Activated CD4-positive, alpha-beta T cell treated with anti-CD3 and anti-CD28 coated beads, Interleukin-2, Interleukin-4, amounts not matched to agents 100 ng/mL and 50 ng/mL, durations not matched to agents 16 hours and 8 hours (primary cell): ENCODE measurements at regions not wholly inside any gene's neighbourhood (a gene's known extent, or its start where the extent isn't known, plus 50 kb on each side); places are given as distances from the start of the nearest gene placed in this dataset.

Experiments used
- DNase-seq: peaks from one replicate; pipeline ENCODE4 v3.0.0-alpha.2; 2020; ENCODE audit warnings: low spot score

DNA sequence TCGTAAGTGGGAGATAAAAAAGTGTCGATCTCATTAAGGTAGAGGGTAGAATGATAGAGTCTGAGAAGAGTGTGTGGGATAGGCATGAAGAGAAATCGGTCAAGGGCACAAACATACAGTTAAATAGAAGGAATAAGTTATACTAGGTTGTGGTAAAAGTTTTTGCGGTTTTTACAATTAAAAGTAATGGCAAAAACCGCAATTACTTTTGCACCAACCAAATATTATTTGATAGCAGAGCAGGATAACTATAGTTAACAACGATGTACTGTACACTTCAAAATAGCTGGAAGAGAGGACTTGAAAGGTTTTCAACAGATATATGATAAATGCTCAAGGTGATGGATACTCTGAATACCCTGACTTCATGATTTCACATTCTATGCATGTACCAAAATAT lies 135.8 kb upstream of the CDH12 start:
- no peak for DNase-seq

DNA sequence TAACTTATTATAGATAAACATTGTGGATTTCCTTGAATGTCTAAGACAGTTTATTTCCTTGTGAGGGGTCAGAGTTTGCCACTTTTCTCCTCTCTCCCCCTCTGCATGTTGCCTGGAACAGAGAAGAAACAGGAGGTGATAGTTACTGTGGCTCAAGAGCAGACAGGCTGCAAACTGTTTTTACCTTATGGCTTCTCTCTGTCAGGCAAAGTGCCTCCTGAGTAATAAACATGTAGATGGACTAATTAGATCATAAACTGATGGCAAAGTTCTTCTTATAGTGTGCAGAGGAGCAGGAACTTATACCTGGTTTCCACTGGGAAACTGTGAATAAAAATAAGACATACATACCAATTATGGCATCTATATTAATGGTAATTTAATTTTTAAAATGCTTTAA lies 133.1 kb upstream of the CDH12 start:
- DNase-seq: no peak

DNA sequence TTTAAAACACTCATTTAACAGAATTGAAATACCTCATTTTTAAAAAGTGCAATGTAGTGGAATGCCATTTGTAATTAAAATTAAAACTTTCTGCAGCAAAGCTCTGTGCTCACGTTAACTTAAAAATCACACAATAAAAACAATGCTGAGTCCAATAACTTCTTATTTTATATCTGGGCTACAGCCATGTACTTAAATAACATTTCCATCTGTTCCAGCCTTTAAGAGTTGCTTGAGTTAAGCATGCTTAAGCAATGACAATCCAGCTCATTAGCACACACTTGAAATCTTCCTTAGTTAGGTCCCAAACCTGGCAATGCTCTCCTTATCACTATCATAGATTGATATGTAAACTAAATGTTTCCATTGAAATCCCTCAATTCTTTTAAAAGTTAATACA lies 132.3 kb upstream of the CDH12 start:
- no peak for DNase-seq

GRCh38 chr5:22970956-22971618 lies 117.9 kb upstream of the CDH12 start:
- DNase-seq: no peak

DNA sequence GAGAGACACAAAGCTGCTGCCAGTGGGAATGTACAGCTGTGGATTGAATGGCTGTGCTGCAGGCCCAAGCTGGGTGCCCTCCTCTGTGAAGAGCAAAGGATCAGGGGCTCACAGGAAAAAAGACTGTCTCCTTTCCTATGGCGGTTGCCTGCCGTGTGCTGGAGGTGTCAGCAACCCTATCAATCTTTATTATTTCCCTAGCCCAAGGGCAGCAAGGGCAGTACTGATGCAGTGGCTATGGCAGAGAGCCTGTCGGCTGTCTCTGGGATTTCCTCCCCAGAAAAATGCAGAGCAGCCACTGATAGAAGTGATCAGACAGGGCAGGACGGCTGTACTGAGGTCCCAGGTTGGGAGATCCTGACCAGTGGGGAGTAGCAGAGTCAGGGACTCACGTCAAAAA lies 117.3 kb upstream of the CDH12 start:
- no peak for DNase-seq

DNA sequence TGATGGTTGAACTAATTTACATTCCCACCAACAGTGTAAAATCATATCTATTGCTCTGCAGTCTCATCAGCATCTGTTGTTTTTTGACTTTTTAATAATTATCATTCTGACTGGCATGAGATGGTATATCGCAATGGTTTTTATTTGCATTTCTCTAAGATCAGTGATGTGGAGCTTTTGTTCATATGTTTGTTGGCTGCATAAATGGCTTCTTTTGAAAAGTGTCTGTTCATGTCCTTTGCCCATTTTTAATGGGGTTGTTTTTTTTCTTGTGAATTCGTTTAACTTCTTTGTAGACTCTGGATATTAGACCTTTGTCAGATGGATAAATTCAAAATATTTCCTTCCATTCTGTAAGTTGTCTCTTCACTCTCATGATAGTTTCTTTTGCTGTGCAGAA lies 115.2 kb upstream of the CDH12 start:
- no peak for DNase-seq

- no peak for DNase-seq
Observed at GRCh38 chr5:22965960-22966359, 112.8 kb upstream of the CDH12 start.

GRCh38 chr5:22964632-22965031 lies 111.5 kb upstream of the CDH12 start:
- DNase-seq: no peak

DNA sequence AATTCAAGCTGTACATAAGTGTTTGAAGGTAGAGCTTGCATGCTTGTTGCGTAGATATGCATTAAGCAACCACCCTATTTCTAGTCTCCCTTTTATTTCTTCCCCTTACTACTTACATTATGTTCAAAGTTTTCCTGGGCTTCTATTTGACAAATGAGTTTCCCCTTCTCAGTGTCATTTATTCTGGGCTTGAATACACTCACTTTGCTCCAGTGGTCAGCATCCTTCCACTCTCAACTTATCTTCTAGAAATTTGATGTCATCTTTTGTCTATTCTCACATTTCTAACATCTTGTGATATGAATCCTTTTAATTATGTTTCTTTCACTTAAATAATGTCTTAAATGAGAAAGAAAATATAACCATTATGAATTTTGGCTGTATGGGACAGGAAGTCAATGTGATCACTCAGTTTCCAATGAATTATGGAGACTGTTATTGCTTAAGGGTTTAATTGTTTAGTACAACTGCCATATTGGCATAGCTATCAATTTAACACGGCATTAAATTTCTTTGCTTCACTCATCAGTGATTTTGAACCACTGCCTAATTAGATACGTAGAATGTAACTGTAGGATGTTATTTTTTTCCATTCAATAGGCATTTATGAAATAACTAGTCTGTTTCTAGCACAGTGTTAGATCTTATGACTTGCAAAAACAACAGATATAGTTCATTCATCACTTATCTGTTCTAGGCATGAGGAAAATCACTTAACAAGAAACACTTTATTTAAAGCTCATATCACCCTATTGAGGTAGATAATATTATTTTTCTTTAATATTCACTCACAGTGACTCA lies 105.5 kb upstream of the CDH12 start:
- DNase-seq: no peak

DNA sequence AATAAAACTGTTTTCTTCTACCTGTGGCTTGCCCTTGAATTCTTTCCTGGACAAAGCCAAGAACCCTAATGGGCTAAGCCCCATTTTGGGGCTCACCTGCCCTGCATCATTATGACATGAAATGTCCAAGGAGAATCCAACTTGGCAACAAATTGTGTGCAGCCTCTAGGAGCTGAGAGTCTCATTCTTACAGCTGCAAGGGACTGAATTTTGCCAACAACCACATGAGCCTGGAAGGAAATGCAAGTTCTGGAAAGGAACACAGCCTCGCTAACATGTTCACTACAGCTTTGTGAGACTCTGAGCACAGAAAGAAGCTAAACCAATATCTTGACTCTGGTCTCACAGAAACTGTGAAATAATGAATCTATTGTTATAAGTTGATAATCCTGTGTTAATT lies 94.8 kb upstream of the CDH12 start:
- DNase-seq: no peak

- no peak for DNase-seq
Observed at GRCh38 chr5:22938362-22938761, 85.2 kb upstream of the CDH12 start.

- no peak for DNase-seq
Observed at GRCh38 chr5:22928821-22929482, 75.8 kb upstream of the CDH12 start.

- no peak for DNase-seq
Observed at GRCh38 chr5:22926574-22926973, 73.4 kb upstream of the CDH12 start.

- no peak for DNase-seq
Observed at GRCh38 chr5:22918511-22918910, 65.4 kb upstream of the CDH12 start.

GRCh38 chr5:22916393-22916792 lies 63.2 kb upstream of the CDH12 start:
- DNase-seq: no peak

- DNase-seq: no peak
Observed at GRCh38 chr5:22911019-22911418, 57.9 kb upstream of the CDH12 start.

DNA sequence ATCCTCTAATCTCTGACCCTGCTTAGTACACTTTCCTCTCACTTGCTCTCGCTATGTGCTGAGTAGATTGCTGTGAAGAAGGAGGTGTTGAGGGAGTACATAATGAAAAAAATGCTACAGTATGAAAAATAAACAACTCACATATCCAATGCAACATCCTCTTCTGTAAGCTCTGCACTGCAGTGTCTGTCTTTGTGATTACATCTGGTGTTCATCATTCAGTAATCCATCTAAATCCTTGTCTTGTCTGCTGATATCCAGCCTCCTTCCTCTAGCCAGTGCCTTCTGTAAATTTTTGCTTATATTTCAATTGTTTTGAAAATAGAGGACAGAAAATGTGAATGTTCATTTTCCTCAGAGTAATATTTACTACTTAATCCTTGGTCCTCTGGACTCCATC lies 57.4 kb upstream of the CDH12 start:
- no peak for DNase-seq

- no peak for DNase-seq
Observed at GRCh38 chr5:22908586-22908985, 55.4 kb upstream of the CDH12 start.

DNA sequence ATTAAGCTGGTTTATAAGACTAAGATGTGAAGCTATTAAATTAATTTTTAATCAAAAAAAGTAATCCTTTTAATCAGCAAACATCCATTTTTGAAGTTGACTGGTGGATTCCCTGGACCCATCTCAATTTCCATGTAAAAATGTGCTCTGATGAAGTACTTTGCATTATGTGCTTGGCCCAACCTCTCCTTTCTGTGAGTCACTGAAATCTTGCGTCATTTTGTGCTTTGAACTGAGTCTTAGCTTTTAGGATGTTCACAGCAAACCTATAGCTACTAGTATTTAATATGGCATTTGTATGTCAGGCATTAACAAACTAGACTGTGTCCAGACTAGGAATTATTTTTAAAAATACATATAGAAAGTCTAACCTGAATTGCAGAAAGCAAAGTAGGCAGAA lies 55.0 kb upstream of the CDH12 start:
- DNase-seq: no peak
